Astrocyte (in vitro differentiated cells and primary cell): ENCODE measurements at regions not wholly inside any gene's neighbourhood (a gene's known extent, or its start where the extent isn't known, plus 50 kb on each side); places are given as distances from the start of the nearest gene placed in this dataset.

Experiments
- CTCF ChIP-seq: IDR thresholded peaks from 2 replicates; pipeline ENCODE4 v1.5.1; 2011; ENCODE audit warnings: low read depth, mild to moderate bottlenecking, inconsistent platforms, low read length, moderate library complexity; ENCODE audit not compliant: insufficient read depth
- EZH2 ChIP-seq: IDR thresholded peaks from 2 replicates; pipeline ENCODE4 v1.6.1; 2012; ENCODE audit warnings: mild to moderate bottlenecking, low read length, inconsistent platforms; ENCODE audit not compliant: insufficient read depth

GRCh38 chr1:80293818-80294217, 1287.3 kb upstream of the ADGRL4 start:
- TF ChIP-seq CTCF (no peak), EZH2 (no peak)
